ENCODE measurements at regions not wholly inside any gene's neighbourhood (a gene's known extent, or its start where the extent isn't known, plus 50 kb on each side); places are given as distances from the start of the nearest gene placed in this dataset.

- no peak for DNase-seq (ENCODE audit: low spot score)
These were observed 251.3 kb downstream of the GAS1 start for GRCh38 chr9:86695910-86696424.

- no peak for DNase-seq (ENCODE audit: low spot score)
These were observed 257.3 kb downstream of the GAS1 start for GRCh38 chr9:86690034-86690433.

- DNase-seq (ENCODE audit: low spot score) = no peak
These were observed 259.5 kb downstream of the GAS1 start for GRCh38 chr9:86687788-86688187.

GRCh38 chr9:86685556-86685955 is 261.8 kb downstream of the GAS1 start:
- DNase-seq (ENCODE audit: low spot score) = no peak

- DNase-seq (ENCODE audit: low spot score) = no peak
These were observed 263.2 kb downstream of the GAS1 start for GRCh38 chr9:86684148-86684547.

GRCh38 chr9:86682240-86682639 is 265.1 kb downstream of the GAS1 start:
- DNase-seq (ENCODE audit: low spot score) = no peak

- no peak for DNase-seq (ENCODE audit: low spot score)
These were observed 267.4 kb downstream of the GAS1 start for GRCh38 chr9:86679909-86680308.

GRCh38 chr9:86676396-86676795 is 270.9 kb downstream of the GAS1 start:
- DNase-seq (ENCODE audit: low spot score) = no peak

- no peak for DNase-seq (ENCODE audit: low spot score)
These were observed 271.5 kb downstream of the GAS1 start for GRCh38 chr9:86675805-86676204.

GRCh38 chr9:86674487-86674886 is 272.8 kb downstream of the GAS1 start:
- DNase-seq (ENCODE audit: low spot score) = no peak

- no peak for DNase-seq (ENCODE audit: low spot score)
These were observed 274.3 kb downstream of the GAS1 start for GRCh38 chr9:86672966-86673365.

GRCh38 chr9:86672301-86672700 is 275.0 kb downstream of the GAS1 start:
- no peak for DNase-seq (ENCODE audit: low spot score)

- no peak for DNase-seq (ENCODE audit: low spot score)
These were observed 276.3 kb downstream of the GAS1 start for GRCh38 chr9:86671018-86671417.

- DNase-seq (ENCODE audit: low spot score) = no peak
These were observed 276.8 kb downstream of the GAS1 start for GRCh38 chr9:86670536-86670935.

- no peak for DNase-seq (ENCODE audit: low spot score)
These were observed 277.2 kb downstream of the GAS1 start for GRCh38 chr9:86670076-86670475.

GRCh38 chr9:86669422-86669821 is 277.9 kb downstream of the GAS1 start:
- no peak for DNase-seq (ENCODE audit: low spot score)

GRCh38 chr9:86668488-86668887 is 278.8 kb downstream of the GAS1 start:
- no peak for DNase-seq (ENCODE audit: low spot score)

GRCh38 chr9:86667307-86667706 is 280.0 kb downstream of the GAS1 start:
- no peak for DNase-seq (ENCODE audit: low spot score)

- no peak for DNase-seq (ENCODE audit: low spot score)
These were observed 281.9 kb downstream of the GAS1 start for GRCh38 chr9:86665416-86665815.

- no peak for DNase-seq (ENCODE audit: low spot score)
These were observed 282.7 kb downstream of the GAS1 start for GRCh38 chr9:86664603-86665002.

- no peak for DNase-seq (ENCODE audit: low spot score)
These were observed 283.4 kb downstream of the GAS1 start for GRCh38 chr9:86663905-86664304.

GRCh38 chr9:86662890-86663468 is 284.3 kb downstream of the GAS1 start:
- no peak for DNase-seq (ENCODE audit: low spot score)

GRCh38 chr9:86660146-86660943 is 287.0 kb downstream of the GAS1 start:
- DNase-seq (ENCODE audit: low spot score) = no peak
